ENCODE measurements at regions not wholly inside any gene's neighbourhood (a gene's known extent, or its start where the extent isn't known, plus 50 kb on each side); places are given as distances from the start of the nearest gene placed in this dataset.
"Not testable (repeated sequence)": the region's sequence is repeated elsewhere in the genome, so short reads cannot be mapped to it uniquely, and the experiment has no call there.

DNA sequence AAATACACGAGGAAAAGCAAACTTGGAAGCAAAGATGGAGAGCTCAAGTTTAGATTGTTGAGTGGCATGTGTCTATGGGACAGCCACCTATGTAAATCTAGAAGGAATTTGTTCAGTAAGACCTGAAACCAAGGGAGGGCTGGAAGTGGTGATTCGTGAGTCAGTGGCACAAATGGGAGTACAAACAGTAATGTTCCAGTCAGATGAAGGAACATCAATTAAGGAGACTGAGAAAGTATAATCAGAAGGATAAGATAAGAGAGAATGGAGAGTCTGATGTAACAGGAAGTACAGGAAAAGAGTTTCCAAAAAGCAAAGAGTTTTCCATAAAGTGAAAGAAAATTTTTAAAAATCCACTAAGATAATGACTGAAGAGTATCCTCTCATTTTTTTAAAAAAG lies 544.2 kb downstream of the KIF20B start:
- H3K4me3 Mint-ChIP-seq: no peak overlapping the region
- H3K9me3 Mint-ChIP-seq: no peaks in the 10 kb centered on the region
- DNase-seq (ENCODE audit: low spot score): no peak
- no peaks in the 10 kb centered on the region for H3K27me3 Mint-ChIP-seq (ENCODE audit: insufficient read depth)
- H3K36me3 Mint-ChIP-seq (ENCODE audit: low read depth): no peaks in the 10 kb centered on the region
- H3K4me1 Mint-ChIP-seq (ENCODE audit: low read depth): no peaks in the 10 kb centered on the region
- intact Hi-C loops (cut with micrococcal nuclease): no loop called here
- no peak overlapping the region for H3K27ac Mint-ChIP-seq

GRCh38 chr10:90250784-90251183 lies 549.4 kb downstream of the KIF20B start:
- H3K36me3 Mint-ChIP-seq (ENCODE audit: low read depth); H3K9me3 Mint-ChIP-seq; H3K4me3 Mint-ChIP-seq; H3K27me3 Mint-ChIP-seq (ENCODE audit: insufficient read depth); DNase-seq (ENCODE audit: low spot score); intact Hi-C loops (cut with micrococcal nuclease); H3K27ac Mint-ChIP-seq; H3K4me1 Mint-ChIP-seq (ENCODE audit: low read depth): not testable (repeated sequence)

GRCh38 chr10:90269699-90270098 lies 568.3 kb downstream of the KIF20B start:
- no peak for DNase-seq (ENCODE audit: low spot score)
- Mint-ChIP-seq H3K27me3 (ENCODE audit: insufficient read depth) (no peaks in the 10 kb centered on the region), H3K4me1 (ENCODE audit: low read depth) (no peaks in the 10 kb centered on the region), H3K9me3 (peaks cover 2% of the 10 kb centered on the region), H3K36me3 (ENCODE audit: low read depth) (no peaks in the 10 kb centered on the region), H3K4me3 (no peak overlapping the region), H3K27ac (no peak overlapping the region)
- intact Hi-C loops (cut with micrococcal nuclease): no loop called here

DNA sequence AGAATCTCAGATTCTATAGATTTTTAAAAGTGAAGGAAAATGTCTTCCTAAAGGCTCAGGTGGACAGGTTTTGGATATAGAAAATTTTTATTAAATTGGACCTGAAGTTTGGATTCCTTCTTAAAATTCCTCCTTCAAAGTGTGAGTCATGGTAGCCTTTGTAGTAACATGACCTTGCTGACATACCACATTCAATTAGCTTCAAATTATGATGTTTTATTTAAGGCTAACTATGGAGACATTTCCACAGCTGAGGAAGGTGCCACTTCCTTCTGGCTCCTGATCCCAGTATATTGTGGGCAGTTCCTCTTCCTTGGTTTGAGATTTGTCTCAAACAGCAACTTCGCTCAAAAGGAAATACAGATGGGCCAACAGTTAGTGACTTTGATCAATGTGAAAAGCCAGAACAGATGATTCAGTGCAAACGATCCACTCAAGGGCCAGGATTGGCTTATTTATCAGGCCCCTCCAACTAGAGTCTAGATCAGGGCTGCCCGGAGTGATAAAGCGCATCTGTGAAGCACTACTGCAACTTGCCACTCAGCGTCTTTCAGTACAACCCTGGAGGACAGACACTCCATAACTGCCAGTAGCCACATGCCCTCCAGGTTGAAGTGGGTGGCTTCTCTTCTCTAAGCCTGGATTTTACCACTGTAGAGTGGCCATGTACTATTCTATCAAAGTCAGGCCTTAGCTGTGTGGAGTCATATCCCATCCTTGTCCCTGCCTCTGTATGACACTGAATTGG lies 573.5 kb downstream of the KIF20B start:
- Mint-ChIP-seq H3K4me3 (no peak overlapping the region), H3K4me1 (ENCODE audit: low read depth) (no peaks in the 10 kb centered on the region), H3K9me3 (no peaks in the 10 kb centered on the region), H3K27ac (no peak overlapping the region), H3K27me3 (ENCODE audit: insufficient read depth) (no peaks in the 10 kb centered on the region), H3K36me3 (ENCODE audit: low read depth) (no peaks in the 10 kb centered on the region)
- no peak for DNase-seq (ENCODE audit: low spot score)
- intact Hi-C loops (cut with micrococcal nuclease): no loop called here

- H3K4me3 Mint-ChIP-seq: no peak overlapping the region
Measured at GRCh38 chr10:90276894-90277475, 575.6 kb downstream of the KIF20B start.

DNA sequence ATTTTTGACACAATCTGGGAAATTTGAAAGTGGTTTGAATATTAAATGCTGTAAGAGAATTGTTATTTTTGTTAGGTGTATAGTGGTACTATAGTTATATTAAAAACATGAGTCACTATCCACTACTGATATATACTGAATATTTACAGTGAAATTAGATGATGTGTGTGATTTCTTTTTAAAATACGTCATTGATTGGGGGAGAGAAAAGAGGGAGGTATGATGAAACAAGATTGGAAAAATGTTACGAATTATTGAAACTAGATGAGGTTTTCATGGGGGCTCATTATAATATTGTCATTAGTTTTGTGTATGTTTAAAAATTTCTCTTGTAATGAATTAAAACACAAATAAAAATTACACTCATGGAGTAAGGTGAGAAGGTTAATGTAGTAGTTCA lies 571.4 kb downstream of the HTR7 start:
- no peak overlapping the region for H3K4me3 Mint-ChIP-seq

More at GRCh38 chr10:90276894-90277475, 575.6 kb downstream of the KIF20B start:
- no peaks in the 10 kb centered on the region for H3K27me3 Mint-ChIP-seq (ENCODE audit: insufficient read depth)
- no peaks in the 10 kb centered on the region for H3K36me3 Mint-ChIP-seq (ENCODE audit: low read depth)
- H3K27ac Mint-ChIP-seq: no peak overlapping the region
- DNase-seq (ENCODE audit: low spot score): no peak
- no peaks in the 10 kb centered on the region for H3K4me1 Mint-ChIP-seq (ENCODE audit: low read depth)
- intact Hi-C loops (cut with micrococcal nuclease): no loop called here
- no peaks in the 10 kb centered on the region for H3K9me3 Mint-ChIP-seq

DNA sequence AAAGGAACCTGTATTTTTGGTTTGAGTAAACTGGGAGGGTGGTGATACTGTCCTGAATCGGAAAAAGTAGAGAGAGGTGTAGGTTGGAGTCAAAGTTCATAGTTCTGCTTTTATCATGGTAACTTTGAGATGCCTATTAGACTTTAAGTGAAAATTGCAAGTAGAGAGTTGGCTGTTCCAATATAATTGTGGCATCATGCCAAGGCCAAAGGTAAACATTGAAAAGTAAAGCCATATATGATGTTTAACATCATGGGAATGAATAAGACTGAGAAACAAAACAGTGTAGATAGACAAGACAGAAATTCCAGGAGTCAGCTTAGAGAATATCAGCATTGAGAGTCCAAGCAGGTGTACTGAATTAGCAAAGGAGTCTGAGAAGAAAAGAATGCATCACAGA lies 570.9 kb downstream of the HTR7 start:
- no peak overlapping the region for H3K27ac Mint-ChIP-seq
- no peak for DNase-seq (ENCODE audit: low spot score)
- H3K4me1 Mint-ChIP-seq (ENCODE audit: low read depth): no peaks in the 10 kb centered on the region
- peaks cover 2% of the 10 kb centered on the region for H3K27me3 Mint-ChIP-seq (ENCODE audit: insufficient read depth)
- H3K36me3 Mint-ChIP-seq (ENCODE audit: low read depth): no peaks in the 10 kb centered on the region
- H3K4me3 Mint-ChIP-seq: no peak overlapping the region
- intact Hi-C loops (cut with micrococcal nuclease): no loop called here
- no peaks in the 10 kb centered on the region for H3K9me3 Mint-ChIP-seq

More for the DNA sequence above, 571.4 kb downstream of the HTR7 start:
- Mint-ChIP-seq H3K4me1 (ENCODE audit: low read depth) (no peaks in the 10 kb centered on the region), H3K36me3 (ENCODE audit: low read depth) (no peaks in the 10 kb centered on the region), H3K27ac (no peak overlapping the region), H3K9me3 (no peaks in the 10 kb centered on the region), H3K27me3 (ENCODE audit: insufficient read depth) (peaks cover 2% of the 10 kb centered on the region)
- intact Hi-C loops (cut with micrococcal nuclease): no loop called here
- DNase-seq (ENCODE audit: low spot score): no peak

DNA sequence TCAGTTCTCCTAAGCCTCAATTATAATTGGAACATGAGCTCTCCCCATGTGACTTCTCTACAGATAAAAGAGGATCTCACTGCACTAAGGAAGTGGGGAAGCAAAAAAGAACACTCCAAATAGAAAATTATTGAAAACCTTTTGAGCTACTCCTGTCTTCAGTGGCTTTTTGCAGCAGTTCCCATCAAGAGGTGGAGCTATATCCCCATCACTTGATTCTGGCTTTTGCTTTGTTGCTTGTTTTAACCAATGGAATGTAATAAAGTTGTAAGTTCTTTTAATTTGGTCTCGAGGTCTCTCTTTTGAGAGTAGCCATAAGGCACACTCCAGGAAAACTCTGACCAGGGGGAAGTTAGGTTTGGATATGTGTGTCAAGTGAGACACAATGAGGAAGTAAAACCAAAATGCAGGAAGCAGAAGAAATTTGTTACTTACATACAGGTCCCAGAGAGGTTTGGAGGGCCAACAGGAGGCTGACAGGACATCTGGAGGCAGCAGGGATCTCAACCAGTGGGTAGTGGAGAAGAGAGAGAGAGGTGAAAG lies 569.4 kb downstream of the HTR7 start:
- peaks cover 2% of the 10 kb centered on the region for H3K27me3 Mint-ChIP-seq (ENCODE audit: insufficient read depth)
- H3K9me3 Mint-ChIP-seq: no peaks in the 10 kb centered on the region
- no peak overlapping the region for H3K27ac Mint-ChIP-seq
- DNase-seq (ENCODE audit: low spot score): no peak
- H3K36me3 Mint-ChIP-seq (ENCODE audit: low read depth): no peaks in the 10 kb centered on the region
- no peak overlapping the region for H3K4me3 Mint-ChIP-seq
- intact Hi-C loops (cut with micrococcal nuclease): no loop called here
- no peaks in the 10 kb centered on the region for H3K4me1 Mint-ChIP-seq (ENCODE audit: low read depth)

DNA sequence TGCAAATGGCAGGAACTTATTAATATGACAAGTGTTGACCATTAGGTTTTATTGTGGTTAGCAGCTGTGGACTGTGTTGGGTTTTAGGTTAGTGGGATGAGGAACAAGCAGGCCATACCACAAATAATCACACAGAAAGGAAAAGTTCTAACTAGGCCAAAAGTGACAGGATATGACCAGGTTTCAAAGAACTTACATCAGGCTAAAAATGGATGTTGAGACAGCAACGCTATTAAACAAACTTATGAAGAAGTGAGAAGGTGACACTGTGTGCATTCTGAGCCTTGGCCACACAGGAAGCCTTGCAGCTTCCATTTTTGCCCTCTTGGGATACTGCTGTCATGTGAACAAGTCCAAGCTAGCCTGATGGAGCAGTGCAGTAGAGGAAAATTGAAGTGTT lies 568.8 kb downstream of the HTR7 start:
- intact Hi-C loops (cut with micrococcal nuclease): no loop called here
- H3K36me3 Mint-ChIP-seq (ENCODE audit: low read depth): no peaks in the 10 kb centered on the region
- no peak for DNase-seq (ENCODE audit: low spot score)
- H3K27ac Mint-ChIP-seq: no peak overlapping the region
- no peaks in the 10 kb centered on the region for H3K4me1 Mint-ChIP-seq (ENCODE audit: low read depth)
- H3K27me3 Mint-ChIP-seq (ENCODE audit: insufficient read depth): peaks cover 2% of the 10 kb centered on the region
- H3K9me3 Mint-ChIP-seq: no peaks in the 10 kb centered on the region
- no peak overlapping the region for H3K4me3 Mint-ChIP-seq

DNA sequence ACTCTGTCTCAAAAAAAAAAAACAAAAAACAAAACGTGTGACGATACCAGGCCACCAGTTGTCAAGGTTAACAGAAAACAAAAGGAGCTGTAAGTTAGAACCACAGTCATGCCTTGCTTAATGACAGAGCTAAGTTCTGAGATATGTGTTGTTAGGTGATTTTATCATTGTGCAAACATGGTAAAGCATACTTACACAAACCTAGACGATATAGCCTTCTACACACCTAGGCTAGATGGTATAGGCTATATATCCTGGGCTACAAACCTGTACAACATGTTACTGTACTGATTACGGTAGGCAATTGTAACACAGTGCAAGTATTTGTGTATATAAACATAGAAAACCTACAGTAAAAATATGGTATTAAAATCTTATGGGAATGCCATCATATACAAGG lies 564.2 kb downstream of the HTR7 start:
- intact Hi-C loops (cut with micrococcal nuclease): no loop called here
- Mint-ChIP-seq H3K27me3 (ENCODE audit: insufficient read depth) (peaks cover 2% of the 10 kb centered on the region), H3K4me1 (ENCODE audit: low read depth) (no peaks in the 10 kb centered on the region), H3K36me3 (ENCODE audit: low read depth) (no peaks in the 10 kb centered on the region), H3K27ac (no peak overlapping the region), H3K4me3 (no peak overlapping the region), H3K9me3 (no peaks in the 10 kb centered on the region)
- no peak for DNase-seq (ENCODE audit: low spot score)

DNA sequence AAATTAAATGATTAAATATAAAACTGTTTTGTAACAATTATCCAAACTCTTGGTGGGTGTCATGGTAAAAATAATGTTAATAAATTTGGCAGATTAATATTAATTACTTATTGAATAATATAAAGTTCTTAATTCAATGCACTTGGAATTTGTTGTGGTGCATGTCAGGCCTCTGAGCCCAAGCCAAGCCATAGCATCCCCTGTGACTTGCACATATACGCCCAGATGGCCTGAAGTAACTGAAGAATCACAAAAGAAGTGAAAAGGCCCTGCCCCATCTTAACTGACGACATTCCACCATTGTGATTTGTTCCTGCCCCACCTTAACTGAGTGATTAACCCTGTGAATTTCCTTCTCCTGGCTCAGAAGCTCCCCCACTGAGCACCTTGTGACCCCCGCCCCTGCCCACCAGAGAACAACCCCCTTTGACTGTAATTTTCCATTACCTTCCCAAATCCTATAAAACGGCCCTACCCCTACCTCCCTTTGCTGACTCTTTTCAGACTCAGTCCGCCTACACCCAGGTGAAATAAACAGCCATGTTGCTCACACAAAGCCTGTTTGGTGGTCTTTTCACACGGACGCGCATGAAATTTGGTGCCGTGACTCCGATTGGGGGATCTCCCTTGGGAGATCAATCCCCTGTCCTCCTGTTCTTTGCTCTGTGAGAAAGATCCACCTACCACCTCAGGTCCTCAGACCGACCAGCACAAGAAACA lies 562.9 kb downstream of the HTR7 start:
- H3K27ac Mint-ChIP-seq; H3K4me1 Mint-ChIP-seq (ENCODE audit: low read depth); H3K9me3 Mint-ChIP-seq; H3K36me3 Mint-ChIP-seq (ENCODE audit: low read depth); intact Hi-C loops (cut with micrococcal nuclease); H3K27me3 Mint-ChIP-seq (ENCODE audit: insufficient read depth); H3K4me3 Mint-ChIP-seq; DNase-seq (ENCODE audit: low spot score): not testable (repeated sequence)

DNA sequence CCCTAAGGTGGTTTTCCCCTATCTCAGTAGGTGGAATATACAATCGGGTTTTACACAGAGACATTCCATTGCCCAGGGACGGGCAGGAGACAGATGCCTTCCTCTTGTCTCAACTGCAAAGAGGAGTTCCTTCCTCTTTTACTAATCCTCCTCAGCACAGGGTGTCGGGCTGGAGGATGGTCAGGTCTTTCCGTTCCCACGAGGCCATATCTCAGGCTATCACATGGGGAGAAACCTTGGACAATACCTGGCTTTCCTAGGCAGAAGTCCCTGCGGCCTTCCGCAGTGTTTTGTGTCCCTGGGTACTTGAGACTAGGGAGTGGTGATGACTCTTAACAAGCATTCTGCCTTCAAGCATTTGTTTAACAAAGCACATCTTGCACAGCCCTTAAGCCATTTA lies 555.8 kb downstream of the HTR7 start:
- H3K27ac Mint-ChIP-seq, H3K4me3 Mint-ChIP-seq: not testable (repeated sequence)

GRCh38 chr10:90302758-90303481 lies 554.9 kb downstream of the HTR7 start:
- Mint-ChIP-seq H3K4me1 (ENCODE audit: low read depth) (no peaks in the 10 kb centered on the region), H3K4me3 (no peak overlapping the region), H3K27ac (no peak overlapping the region), H3K27me3 (ENCODE audit: insufficient read depth) (no peaks in the 10 kb centered on the region), H3K36me3 (ENCODE audit: low read depth) (no peaks in the 10 kb centered on the region), H3K9me3 (no peaks in the 10 kb centered on the region)
- no peak for DNase-seq (ENCODE audit: low spot score)
- intact Hi-C loops (cut with micrococcal nuclease): no loop called here

More for the DNA sequence above, 555.8 kb downstream of the HTR7 start:
- H3K27me3 Mint-ChIP-seq (ENCODE audit: insufficient read depth); H3K36me3 Mint-ChIP-seq (ENCODE audit: low read depth); H3K9me3 Mint-ChIP-seq; H3K4me1 Mint-ChIP-seq (ENCODE audit: low read depth); intact Hi-C loops (cut with micrococcal nuclease); DNase-seq (ENCODE audit: low spot score): not testable (repeated sequence)
